Cardiac septum (tissue), 1 donor: ENCODE measurements at regions not wholly inside any gene's neighbourhood (a gene's known extent, or its start where the extent isn't known, plus 50 kb on each side); places are given as distances from the start of the nearest gene placed in this dataset.
"Not testable (repeated sequence)": the region's sequence is repeated elsewhere in the genome, so short reads cannot be mapped to it uniquely, and the experiment has no call there.

Experiments
- DNase-seq: peaks from one replicate; pipeline ENCODE4 v3.0.0-alpha.2; 2020; ENCODE audit warnings: low spot score
- intact Hi-C: fragments of 100-400 bp; cut with DNase I; formaldehyde crosslinking; loops from one replicate; pipeline ENCODE4 v1.14.0; 2022
- donor health status: DM: no; HTN: no; CAD: no.

DNA sequence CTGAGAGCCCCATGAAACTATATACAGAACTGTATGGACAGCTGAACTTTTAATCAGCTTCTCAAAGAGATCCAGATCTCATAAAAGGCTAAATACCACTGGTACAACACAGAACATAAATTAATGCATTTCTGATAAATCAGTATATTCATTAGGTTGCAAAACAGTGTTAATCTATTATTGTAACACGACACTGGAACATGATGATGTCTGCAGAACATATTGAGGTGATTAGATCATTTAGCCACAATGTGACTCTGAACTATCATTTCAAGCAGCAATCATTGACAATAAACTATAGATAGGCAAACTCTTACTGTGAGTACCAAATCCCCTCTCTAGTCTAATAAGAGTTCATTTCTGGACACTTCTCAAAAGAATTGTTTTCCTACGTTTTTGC lies 50.3 kb downstream of the GASK1B start:
- intact Hi-C loops: loop anchor here (5.0 kb wide), 1 partner anchor 50 kb away; the partner anchor contains the start of gene GASK1B
- no peak for DNase-seq

DNA sequence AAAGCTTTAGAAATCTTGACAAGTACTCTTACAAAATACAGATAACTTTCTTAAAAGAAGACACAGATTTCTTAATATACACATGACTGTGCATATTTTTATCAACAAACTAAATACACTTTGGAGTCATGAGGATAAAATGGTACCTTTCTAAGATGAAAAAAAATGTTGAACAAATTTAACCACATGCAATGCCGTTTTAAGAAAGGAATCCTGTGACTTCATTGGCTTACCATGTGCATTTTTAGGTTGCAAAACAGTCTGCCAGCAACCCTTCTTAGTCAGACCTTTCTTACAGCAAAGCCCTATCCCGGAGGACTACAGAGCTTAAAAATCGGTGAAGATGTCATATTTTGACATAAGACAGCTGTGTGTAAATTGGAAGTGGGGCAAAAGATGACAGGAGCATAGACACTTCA lies 51.7 kb downstream of the GASK1B start:
- no peak for DNase-seq
- intact Hi-C loops: loop anchor here (5.0 kb wide), 1 partner anchor 51 kb away; the partner anchor contains the start of gene GASK1B

DNA sequence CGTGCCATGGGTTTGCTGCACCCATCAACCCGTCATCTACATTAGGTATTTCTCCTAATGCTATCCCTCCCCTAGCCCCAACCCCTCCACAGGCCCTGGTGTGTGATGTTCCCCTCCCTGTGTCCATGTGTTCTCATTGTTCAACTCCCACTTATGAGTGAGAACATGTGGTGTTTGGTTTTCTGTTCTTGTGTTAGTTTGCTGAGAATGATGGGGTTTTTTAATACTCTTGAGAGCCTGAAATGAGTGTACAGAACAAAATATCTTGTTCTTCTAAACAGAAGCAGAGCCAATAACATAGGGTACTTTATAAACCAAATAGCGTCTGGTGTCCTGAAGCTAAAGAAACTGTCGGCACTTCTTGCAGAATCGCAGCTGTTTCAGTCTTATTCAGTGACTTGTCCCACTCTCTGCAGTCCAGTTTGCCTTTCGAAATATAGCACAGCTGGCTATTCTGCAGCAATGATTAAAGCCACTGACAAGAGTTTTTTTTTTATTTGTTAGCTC lies 52.1 kb downstream of the GASK1B start:
- not testable (repeated sequence) for DNase-seq
- intact Hi-C loops: loop anchor here (5.0 kb wide), 1 partner anchor 52 kb away; the partner anchor contains the start of gene GASK1B

DNA sequence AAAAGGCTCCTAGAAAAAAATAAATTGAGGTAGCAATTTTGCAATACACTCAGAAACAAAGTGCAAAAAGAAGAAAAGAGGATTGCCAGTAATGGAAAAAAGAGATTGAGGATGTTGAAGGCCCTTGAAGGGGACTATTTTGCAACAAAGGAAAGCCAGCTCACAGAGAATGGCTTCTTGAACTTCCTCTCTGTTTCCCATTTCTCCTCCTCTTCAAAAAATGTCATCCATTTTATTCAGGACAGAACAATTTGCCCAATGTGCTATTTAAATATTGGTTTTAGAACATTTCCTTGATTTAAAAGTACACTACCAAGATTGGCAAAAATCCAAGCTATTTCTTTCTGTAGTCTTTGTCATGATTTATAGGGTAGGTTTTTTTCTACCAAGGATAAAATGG lies 60.2 kb downstream of the GASK1B start:
- DNase-seq: no peak
- intact Hi-C loops: no loop called here

DNA sequence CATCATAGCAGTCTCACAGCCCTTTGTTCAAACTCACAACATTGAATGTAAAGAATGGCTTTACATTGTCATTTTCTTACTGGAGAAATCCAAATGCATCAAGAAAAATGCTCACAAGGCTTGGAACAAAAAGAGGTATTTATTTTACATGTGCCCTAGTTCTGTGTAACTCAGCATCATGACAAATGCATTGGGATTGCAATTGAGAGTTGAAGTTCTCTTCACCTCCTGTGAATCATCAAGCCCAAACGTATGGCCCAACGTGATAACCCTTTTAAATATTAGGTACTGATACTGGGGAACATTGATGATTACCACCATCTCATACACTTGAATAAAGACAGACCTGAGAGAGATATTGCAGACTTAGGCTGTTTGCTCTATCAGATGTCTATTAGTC lies 61.6 kb downstream of the GASK1B start:
- intact Hi-C loops: no loop called here
- DNase-seq: no peak

DNA sequence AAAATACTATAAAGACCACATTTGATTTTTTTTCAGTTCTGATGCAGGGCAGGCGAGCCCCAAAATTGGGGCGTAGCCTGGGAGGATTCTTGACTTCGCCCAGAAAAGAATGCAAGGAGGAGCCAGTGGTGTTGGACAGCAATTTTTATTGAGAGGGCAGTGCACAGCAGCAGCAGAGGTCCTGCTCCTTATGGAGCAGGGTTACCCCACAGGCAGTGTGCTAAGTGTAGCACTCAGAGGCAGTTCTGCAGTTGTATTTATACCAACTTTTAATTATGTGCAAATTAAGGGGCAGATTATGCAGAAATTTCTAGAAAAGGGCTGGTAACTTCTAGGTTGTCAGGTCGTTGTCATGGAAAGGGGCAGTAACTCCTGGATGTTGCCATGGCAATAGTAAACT lies 69.9 kb downstream of the GASK1B start:
- DNase-seq: no peak
- intact Hi-C loops: loop anchor here (10.0 kb wide), 1 partner anchor 48 kb away; no protein-coding TSS in a partner anchor

DNA sequence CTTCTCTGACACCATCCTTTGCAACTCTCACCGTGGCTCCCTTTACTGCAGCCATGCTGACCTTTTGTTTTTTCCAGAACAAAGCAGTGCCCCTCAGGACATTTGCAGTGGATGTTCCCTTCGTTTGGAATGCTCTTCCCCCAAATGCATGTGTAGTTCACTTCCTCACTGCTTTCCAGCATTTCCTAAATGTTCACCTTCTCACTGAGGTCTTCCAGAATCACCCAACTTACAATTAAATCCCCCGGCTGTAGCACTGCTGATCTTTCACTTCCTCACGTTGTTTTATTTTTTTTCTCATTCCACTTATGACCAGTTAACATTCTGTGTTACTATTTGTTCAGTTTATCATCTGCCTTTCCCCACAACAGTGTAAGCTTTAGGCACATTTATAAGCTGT lies 73.1 kb downstream of the GASK1B start:
- no peak for DNase-seq
- intact Hi-C loops: loop anchor here (10.0 kb wide), 1 partner anchor 45 kb away; no protein-coding TSS in a partner anchor

DNA sequence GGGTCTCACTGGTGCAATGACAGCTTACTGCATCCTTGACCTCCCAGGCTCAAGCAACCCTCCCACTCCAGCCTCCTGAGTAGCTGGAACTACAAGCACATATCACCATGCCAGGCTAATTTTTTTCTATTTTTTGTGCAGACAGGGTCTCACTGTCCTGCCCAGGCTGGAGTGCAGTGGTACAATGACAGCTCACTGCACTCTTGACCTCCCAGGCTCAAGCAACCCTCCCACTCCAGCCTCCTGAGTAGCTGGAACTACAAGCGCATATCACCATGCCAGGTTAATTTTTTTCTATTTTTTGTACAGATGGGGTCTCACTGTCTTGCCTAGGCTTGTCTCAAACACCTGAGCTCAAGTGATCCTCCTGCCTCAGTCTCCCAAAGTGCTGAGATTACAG lies 74.0 kb downstream of the GASK1B start:
- DNase-seq: no peak
- intact Hi-C loops: no loop called here

DNA sequence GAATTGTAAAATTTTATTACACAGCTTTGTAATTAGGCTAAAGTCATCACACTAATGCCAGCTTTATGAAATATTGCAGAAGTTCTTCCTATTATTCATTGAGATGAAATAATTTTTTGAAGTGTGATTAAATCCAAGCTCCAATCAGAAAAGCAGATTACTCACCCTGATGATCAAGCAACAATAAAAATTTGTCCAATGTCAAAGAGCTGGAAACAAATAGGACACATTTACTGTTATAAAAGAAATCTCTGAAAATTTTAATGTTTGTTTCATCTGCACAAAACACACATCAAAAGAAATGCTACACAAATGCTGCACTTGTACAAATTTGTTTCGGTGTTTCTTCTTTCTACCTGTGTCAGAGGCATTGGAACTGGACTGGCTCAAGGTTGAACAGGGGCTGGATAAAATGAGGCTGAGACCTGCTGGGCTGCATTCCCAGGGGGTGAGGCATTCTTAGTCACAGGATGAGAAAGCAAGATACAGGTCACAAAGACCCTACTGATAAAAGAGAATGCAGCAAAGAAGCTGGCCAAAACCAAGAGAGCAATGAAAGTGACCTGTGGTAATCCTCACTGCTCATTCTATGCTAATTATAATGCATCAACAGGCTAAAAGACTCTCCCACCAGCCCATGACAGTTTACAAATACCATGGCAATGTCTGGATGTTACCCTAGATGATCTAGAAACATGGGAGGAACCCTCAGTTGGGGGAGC lies 78.3 kb downstream of the GASK1B start:
- intact Hi-C loops: no loop called here
- DNase-seq: no peak

DNA sequence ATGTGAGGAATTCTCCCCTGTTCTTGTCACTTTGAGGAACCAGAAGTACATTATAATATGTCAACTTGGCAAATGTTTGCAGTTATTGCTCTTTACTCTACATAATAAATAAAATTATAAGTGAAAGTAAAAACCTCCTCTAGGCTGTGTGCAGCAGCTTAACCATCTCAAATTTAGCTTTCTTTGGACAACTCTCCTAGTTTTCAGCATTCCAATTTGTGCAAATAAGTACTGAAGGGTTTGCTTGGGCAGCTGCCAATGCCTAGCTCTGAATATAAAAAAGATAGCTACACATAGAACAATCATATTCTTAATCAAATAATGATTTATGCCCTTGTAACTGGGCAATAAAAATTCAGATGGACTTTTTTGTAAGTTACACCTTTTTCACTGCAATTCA lies 82.5 kb downstream of the GASK1B start:
- no peak for DNase-seq
- intact Hi-C loops: no loop called here

DNA sequence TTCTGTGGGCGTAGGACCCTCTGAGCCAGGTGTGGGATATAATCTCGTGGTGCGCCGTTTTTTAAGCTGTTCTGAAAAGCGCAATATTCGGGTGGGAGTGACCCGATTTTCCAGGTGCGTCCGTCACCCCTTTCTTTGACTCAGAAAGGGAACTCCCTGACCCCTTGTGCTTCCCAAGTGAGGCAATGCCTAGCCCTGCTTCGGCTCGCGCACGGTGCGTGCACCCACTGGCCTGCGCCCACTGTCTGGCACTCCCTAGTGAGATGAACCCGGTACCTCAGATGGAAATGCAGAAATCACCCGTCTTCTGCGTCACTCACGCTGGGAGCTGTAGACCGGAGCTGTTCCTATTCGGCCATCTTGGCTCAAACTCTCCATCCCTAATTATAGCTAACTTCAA lies 82.9 kb downstream of the GASK1B start:
- intact Hi-C loops, DNase-seq: not testable (repeated sequence)

DNA sequence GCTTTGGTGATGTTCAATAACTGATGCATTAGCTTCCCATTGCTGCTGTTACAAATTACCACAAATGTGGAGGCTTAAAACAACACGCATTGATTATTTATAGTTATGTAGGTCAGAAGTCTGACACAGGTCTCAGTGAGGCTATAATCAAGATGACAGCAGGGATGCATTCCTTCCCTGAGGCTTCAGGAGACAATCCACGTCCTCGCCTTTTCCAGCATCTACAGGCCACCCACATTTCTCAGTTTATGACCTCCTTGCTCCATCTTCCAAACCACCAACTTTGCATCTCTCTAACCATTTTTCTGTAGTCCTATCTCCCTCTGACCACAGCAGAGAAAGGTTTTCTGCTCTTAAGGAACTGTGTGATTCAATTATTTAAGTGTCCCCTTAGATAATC lies 92.5 kb downstream of the GASK1B start:
- DNase-seq: no peak
- intact Hi-C loops: no loop called here

DNA sequence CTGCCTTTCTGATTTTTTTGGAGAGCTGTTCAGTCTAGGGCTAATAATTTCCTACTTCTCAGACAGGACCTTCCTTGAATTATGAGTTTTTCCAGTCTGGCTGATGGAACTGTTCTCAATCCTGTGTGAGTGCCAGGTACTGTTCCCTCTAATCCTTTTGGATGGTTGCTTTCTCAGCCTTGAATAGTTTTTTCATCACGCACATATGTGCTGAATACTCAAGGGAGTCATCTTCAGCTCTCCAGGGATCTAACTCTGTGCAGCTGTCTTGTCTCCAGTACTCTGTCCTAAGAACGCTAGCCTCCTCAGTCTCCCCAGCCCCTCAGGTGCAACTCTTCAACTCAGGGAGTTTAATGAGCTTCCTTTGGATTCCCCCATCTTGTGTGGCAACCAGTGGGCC lies 93.2 kb downstream of the GASK1B start:
- intact Hi-C loops: no loop called here

DNA sequence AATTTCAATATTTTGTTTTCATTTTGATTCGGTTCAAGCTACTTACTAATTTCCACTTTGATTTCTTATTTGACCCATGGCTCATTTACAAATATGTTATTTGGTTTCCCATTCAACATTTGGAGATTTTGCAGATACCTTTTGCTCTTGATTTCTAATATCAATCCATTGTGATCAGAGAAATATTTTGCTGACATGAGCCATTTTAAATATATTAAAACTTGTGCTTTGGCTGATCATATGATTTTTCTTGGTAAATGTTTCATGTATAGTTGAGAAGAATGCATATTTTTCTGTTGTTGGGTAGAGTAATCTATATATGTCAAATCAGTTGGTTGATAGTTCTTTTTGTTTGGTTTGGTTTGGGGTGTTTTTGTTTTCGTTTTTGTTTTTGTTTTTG lies 95.0 kb downstream of the GASK1B start:
- no peak for DNase-seq
- intact Hi-C loops: no loop called here

More for the DNA sequence above, 93.2 kb downstream of the GASK1B start:
- no peak for DNase-seq

DNA sequence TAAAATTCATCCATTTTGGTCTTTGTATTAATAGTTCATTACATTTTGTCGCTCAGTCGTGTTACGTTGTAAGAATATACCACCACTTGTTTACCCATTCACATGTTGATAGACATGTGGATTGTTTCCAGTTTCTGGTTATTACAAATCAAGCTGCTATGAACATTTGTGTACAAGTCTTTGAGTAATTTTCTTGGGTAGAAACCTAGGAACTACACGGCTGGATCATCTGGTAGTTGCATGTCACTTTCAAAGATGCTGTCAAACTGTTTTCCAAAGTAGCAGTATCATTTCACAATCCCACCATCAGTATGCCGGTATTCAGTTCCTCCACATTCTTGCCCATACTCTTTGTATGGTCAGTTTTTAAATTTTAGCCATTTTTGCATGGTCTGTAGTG lies 98.0 kb downstream of the GASK1B start:
- intact Hi-C loops: no loop called here
- DNase-seq: no peak

DNA sequence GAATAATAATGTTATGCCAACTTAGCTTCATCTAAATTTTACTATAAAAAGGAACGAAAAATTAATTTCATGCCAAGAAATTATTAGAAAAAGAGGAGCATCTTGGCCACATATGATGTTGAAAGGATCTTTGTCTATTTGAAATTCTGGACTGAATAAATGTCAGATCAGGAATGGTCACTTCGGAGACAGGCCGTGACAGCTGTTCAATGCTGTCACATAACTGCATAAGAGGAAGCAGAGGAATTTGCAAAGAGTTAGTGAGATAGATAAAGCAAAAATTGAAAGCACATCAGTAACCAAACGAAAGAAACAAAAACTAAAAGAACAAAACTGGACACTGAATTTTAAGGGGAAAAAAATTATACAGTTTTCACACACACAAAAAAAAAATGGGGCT lies 100.9 kb downstream of the GASK1B start:
- no peak for DNase-seq
- intact Hi-C loops: no loop called here

DNA sequence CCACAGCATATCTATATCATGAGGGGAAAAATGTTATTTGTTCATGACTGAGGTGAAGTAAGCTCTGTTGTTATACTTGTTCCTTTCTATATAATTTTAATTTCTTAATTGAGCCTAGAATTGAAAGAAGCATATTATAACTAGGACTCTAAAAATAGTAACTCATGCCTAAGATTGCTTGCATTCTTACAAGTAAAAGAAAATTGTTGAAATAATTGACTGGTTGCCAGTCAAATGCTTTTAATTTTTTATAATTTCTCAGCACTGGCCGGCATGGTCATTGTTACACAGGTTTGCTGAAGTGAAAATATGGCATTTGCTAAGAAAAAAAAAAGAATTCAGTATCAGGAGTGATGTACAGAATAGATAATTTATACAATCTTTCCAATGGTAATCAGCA lies 104.8 kb downstream of the GASK1B start:
- intact Hi-C loops: no loop called here
- no peak for DNase-seq

DNA sequence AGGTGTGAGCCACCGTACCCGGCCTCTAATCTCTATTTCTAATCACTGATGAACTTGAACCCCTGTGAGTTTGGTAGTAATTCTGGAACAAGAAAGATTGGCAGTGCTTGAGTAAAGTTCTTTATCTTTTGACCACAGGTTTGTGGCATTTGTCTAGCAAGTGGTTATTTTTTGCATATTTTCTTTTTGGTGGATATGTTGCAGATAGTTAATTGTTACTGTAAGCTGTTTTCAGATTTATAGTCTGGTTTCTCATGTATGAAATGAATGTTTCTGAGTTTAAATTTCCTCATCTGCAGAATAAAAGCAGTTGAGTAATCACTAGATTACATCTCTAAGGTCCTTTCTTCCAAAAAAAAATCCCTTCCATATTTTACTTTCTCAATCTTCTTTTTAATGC lies 105.2 kb downstream of the GASK1B start:
- no peak for DNase-seq
- intact Hi-C loops: no loop called here

DNA sequence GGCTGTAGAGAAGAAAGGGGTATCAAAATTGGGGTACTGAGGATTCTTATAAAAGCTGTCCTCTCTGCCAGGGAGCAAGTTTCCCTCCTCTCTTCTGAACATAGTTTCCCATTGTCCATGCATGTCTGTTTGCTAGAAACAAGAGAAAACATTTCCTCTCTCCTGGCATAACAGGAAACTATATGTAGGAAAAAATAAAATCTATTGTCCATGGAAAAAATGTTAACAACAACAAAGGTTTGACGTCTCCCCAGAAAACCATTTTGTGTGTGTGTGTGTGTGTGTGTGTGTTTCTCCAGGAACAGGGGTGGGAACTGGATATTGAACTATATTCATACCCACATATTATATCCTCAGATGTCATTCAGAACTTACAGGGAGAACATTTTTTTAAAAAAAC lies 107.2 kb downstream of the GASK1B start:
- intact Hi-C loops: no loop called here
- DNase-seq: no peak

DNA sequence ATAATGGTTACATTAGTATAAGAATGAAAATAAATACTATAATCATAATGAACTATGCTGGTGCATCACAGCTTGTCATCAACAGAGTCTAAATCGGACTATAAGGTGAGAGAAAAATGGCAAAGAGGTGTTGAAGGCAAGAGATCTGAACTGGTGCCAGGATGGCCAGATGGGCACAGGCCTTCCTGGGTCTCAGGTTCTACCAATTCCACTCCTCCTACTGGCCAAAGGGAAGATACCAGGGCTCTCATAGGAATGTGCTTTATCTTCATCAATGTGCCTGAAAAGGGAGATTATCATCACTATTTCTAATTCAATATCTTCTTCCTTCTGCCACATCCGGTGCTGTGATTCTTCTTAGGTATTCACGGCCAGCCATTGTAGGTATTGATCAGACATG lies 107.6 kb downstream of the GASK1B start:
- intact Hi-C loops: no loop called here
- no peak for DNase-seq

DNA sequence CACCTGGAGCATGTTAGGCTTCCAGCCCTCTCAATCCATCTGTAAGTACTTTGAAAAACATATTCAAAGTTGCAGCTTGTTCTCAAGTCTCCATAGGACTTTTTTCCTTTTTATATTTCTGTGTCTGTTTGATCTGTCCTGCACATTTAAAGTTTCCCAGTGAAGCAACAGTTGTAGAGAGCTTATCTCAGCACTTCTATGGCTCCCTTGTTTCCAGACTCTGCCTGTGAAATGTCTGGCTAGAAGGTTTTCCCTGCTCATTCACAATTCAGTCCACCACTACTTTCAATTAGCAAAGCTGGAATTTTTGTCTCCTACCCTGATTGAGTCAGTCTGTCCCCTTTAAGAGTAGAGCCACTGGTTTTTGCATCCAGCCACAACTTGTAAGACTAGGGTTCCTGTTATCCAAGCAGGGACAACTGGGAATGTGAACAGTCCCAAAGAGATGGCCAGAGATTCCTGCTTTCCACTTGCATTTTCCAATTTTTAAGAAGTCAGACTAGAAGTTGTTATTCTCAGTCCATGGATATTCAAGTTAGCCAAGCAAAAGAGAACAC lies 116.1 kb downstream of the GASK1B start:
- intact Hi-C loops: loop anchor here (10.0 kb wide), 1 partner anchor 48 kb away; no protein-coding TSS in a partner anchor
- DNase-seq: no peak
